C1 segment of cervical spinal cord (tissue), 14 donors: ENCODE measurements at regions not wholly inside any gene's neighbourhood (a gene's known extent, or its start where the extent isn't known, plus 50 kb on each side); places are given as distances from the start of the nearest gene placed in this dataset.

Experiments
- DNase-seq, 14 donors: peaks; one replicate each; lab custom pipeline; 2025; lab: John Stamatoyannopoulos, UW

- DNase-seq, result no peak
These were observed 191.1 kb downstream of the MELK start for GRCh38 chr9:36763778-36764177.

DNA sequence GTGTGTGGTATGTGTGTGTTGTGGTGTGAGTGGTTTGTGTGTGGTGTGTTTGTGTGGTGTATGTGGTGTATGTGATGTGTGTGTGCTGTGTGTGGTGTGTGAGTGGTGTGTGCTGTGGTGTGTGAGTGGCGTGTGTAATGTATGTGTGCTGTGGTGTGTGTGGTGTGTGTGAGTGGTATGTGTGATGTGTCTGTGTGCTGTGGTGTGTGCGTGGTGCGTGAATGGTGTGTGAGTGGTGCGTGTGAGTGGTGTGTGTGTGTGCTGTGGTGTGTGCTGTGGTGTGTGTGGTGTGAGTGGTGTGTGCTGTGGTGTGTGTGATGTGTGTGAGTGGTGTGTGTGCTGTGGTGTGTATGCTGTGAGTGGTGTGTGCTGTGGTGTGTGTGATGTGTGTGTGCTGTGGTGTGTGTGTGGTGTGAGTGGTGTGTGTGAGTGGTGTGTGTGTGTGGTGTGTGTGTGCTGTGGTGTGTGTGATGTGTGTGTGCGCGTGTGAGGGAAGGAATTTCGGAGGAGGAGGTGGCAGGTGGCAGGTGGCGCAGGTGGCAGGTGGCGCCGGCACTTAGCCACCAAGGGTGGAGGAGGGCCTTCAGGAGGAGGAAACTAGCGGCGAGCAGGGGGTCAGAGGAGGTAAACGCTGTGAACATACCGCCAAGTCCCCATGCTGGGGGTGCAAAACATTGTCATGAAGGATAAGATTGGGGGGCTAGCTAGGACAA is 191.8 kb downstream of the MELK start:
- peak in 2 of 14 donors; percentile 3 to 52 for DNase-seq

- no peak for DNase-seq
These were observed 192.3 kb downstream of the MELK start for GRCh38 chr9:36765077-36765390.

DNA sequence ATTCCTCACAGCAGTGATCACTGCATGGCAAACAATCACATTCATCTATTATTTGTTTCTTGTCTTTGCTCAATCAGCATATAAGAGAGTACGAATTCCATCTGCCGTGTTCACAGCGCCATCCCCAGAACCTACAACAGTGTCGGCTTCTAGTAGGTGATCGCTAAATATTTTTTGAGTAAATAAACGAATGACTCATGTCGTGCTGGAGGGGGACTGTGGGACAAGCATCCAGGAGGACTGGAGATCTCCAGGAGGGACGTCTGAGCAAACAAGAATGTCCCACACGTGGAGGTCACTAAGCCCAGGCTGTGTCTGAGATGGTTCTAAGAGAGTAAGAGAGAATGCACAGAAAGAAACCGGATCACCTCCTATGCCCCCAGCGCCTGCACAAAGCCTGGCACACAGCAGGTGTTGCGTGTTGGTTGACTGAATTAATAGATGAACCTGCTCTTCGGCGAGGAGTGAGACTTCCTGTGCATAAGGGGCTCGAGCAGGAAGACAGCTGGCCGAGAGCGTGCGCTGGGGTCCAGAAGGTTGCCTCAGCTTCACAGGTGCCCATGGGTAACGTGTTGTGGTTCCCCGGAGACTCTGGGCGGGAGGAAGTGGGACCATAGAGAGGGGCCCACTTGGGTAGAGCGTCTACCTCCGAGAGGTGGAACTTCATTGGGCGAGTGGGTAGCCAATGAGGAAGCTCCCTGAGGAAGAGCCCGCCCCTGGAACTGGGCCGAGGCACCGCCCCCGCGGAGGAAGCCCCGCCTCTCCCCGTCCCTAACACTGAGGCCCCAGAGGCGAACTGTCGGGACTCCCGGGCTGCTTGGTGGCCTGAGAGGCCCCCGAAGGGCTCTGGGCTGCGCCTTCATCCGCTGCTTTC is 193.0 kb downstream of the MELK start:
- peak; percentile 11 to 92 (median 72) for DNase-seq

GRCh38 chr9:36768677-36769076 is 196.0 kb downstream of the MELK start:
- DNase-seq, result no peak

GRCh38 chr9:36770025-36770424 is 197.3 kb downstream of the MELK start:
- DNase-seq, result no peak

DNA sequence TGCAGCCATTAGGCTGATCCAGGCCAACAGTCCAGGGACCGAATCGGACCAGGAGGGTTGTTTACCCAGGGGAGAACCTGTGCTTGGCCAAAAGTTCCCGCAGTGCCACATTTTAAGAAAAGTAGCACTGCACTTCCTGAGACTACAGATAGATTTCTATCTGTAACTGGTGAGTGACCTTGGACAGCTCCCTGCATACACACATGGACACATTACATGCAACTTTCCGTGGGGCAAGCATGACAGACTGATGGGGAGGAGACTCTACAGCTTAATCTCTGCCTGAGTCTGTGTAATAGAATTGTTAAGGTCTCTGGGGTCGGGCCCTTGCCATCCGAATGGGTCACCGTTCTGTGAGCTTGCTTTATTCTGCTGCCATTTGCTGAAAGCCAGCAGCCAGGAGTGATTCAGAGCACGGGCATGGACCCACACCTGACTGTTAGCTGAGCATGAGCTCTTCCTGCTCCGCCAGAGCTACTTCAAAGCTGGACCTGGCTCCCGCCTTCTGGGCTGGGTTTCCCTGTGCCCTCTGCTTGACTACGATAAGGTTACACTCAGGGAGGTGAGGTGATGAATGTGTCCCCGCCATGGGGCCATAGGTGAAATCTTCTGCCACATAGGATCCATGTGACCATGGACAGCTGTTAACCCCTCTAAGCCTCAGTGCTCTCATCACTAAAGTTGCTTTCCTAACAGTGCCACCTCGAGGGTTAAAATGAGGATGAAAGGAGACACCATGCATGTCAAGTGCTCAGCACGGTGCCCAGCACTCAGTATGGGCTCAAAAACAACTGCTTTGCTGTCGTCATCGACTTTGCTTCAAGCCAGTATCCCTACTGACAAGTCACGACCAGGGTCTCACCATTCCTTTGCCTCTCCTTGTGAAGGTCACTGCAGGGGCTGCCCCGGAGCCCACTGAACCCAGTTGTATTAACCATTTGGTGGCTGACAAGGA is 200.0 kb downstream of the MELK start:
- DNase-seq, result no peak

DNA sequence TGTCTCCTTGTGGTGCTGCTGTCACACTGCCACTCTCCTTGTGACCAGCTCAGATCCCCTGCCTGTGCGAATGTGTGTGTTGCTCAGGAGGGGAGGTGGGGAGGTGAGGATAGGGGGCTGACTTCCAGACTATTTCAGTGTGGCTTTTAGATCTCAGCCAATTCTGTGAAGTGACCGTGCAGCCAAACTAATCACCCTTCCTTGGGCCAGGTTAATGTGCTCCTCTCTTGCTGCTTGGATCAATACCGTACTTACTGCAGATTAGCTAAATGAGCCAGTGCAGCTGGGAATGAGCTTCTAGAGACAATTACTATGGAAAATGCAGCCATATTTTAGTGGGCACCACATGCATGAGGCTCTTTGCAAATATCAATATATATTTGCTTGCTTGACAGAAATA is 206.0 kb downstream of the MELK start:
- DNase-seq, result no peak

GRCh38 chr9:36779582-36779981 is 206.9 kb downstream of the MELK start:
- no peak for DNase-seq

- no peak for DNase-seq
These were observed 207.5 kb downstream of the MELK start for GRCh38 chr9:36780186-36780585.

GRCh38 chr9:36781533-36781932 is 208.8 kb downstream of the MELK start:
- DNase-seq, result no peak
